NCI-H82 treated with DMSO at 0.1 percent for 48 hours (cell line): ENCODE measurements at regions not wholly inside any gene's neighbourhood (a gene's known extent, or its start where the extent isn't known, plus 50 kb on each side); places are given as distances from the start of the nearest gene placed in this dataset.
A peak's percentile ranks its signal among the peaks of the same experiment; 100 is the strongest.
"Not testable (repeated sequence)": the region's sequence is repeated elsewhere in the genome, so short reads cannot be mapped to it uniquely, and the experiment has no call there.

Experiments used
- DNase-seq: peaks from one replicate; lab custom pipeline; 2025; ENCODE audit not compliant: unreplicated experiment; lab: John Stamatoyannopoulos, UW

DNA sequence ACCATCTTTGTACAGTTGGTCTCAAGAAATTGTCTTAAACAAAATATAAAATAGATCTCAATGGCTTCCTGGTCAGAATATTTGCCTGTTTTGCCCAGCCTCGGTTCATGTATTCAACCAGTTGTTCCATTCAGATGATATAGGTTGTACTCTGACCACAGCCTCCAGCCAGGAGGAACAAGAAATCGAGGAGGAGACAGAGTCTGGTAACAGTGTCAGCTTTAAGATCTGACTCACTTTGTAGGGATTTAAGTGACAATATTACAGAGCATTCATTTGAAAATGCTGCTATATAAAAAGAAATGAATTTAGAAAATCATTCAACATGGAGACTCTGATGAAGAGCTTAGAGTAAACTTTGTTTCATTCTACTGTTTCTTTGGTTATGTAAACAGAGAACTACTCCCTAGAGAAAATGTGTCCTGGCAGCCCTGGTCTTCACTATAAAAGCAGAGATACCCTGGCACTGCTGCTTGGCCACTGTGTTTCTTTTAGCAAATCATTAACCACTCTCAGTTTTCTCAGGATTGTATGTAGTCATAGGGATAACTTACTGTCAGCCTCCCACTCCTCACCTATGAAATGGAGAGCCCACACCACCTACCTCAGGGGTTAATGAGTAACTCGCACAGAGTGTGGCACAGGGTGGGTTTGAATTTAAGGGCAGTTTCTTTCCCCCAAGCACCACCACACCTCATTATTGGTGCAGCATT, 53.5 kb downstream of the PAGE2 start:
- no peak for DNase-seq

DNA sequence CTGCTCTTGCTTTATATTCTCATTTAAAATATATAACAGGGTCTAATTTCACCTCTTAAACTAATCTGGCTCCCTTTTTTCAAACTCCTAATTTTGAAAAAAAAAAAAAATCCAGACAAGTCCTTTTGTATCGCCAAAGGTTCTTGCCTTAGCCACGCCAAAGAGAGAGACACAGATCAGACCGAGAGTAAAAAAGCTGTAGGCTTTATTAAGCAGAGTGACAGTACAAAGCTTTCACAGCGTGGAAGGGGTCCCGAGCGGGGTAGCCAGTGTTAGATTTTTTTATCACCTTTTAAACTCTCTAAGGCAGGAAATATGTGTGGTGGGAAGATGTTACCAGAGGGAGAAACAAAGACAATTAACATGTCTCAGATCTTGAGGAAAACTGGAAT, 54.1 kb downstream of the PAGE2 start:
- no peak for DNase-seq

DNA sequence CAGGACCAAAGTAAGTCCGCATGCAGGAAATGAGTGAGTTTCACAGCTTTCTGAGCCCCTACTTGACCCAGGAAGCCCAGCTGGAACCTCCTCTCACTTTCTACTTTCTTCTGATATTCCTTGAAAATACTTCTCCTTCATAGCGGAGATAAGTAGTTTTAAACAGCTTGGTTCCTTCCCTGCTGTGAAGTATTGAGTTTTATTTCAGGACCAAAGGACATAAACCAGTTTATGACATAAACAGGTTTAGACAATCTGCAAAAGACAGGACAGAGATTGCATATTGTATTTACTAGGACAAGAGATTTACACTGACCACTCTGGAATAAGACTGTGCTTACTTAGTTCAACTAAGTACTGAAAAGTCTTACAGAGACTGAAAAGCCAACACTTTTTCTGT, 54.8 kb downstream of the PAGE2 start:
- no peak for DNase-seq

DNA sequence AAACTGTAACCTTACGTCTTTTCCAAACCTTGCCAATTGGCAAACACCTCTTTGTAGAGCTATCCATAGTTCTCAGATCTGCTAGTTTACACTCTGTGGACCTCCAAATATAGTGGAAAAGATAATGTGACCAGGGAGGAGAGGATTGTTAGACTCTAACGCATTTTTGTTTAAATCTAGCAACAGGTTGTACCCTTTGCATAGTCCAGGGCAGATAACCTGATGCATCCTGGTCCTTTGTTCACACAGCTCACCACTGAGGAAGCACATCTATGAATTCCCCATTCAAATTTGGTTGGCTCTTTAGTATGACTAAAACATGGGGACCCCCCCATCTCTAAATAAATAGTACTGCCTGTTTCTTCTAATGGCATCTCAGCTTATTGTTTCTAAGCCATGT, 55.9 kb downstream of the PAGE2 start:
- no peak for DNase-seq

DNA sequence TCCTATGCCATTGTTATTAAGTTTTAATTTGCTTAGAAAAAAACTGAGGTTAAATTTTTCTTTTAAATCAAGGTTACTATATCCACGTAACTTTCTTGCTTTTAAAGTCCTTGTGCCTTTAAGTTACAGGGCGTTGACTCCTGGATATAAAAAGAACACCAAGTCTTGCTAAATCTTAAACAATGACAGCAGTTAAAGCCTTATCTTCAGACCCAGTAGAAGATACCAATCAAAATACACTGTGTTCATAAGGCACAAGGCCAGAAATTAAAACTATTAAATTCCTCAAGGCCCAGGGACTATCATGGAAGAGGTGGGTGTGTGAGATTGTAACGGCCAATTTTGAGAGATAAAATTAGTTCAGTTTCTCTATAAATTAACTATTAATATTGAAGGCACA, 60.4 kb downstream of the PAGE2 start:
- DNase-seq: no peak

DNA sequence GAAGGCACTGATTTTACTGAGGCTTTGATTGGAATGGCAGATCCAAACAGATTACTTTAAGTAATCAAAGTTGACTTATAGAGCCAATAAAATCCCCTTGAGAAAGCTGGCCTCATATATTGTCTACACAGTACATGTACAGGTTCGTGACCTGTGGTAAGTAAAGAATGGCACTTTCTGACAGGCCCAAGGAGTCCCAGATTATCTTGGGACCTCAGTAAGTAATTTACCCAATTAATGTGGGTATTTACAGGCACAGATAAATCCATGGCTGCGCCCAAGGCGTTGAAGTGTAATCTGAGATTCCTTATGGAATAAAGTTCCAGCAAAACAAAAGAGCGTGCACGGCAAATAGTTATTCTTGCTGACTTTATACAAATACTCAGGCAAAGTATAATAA, 62.4 kb downstream of the PAGE2 start:
- DNase-seq: peak; percentile 5

DNA sequence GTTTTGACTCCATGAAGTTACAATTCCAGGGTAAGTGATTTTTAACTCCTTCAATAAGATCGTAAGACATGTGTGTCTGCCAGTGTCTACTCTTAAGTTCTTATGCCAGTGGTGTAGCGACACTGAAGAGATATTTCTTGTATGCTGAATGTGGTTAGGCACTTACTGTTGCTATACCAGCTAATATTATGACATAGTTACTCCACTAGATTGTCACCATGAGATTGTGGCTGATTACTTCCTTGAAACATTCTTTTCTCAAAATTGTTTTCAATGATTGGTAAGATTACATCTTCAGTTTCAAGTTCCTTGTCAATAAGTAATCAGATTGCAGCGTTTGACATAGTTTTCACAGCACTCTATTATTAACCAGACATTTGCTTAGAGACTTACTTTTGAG, 60.6 kb upstream of the PAGE5 start:
- DNase-seq: no peak

DNA sequence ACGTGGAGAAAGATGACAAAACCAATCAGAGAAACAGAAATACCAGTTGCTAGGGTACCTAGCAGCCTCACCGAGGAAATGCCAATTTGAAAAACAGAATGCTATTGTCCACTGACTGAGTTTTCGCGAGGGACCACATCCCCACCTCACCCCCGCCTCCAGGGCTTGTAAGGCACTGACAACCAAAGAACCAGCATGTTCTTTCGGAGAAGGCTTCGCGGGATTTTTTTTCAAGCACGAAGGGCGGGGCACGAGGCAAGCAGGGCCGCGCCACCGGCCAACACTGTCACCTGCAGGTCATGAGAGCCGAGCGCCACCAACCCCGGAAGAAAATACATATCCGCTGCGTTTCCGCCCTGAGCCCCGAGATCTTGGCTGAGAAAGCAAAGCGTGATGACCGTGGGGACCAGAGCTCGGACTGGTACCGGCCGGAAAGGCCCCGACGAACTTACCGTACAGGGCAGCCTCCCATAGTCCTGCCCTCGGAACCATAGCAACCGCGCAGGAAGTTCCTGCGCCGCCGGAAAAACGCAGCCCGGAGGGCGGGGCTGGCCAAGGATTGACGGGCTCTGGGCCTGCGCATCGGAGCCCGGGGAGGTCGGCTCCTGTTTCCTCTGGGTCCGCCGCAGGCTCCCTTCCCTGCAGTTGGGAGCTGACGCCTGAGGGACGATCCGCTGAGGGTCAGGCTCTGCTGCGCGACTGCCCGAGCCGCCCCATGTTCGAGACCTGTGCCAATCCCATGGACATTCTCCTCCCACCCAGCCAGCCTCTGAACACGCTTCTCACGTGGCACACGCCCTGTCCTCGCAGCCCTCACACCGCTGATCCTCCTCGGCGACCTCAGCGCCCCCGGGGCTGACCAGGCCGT, 59.2 kb upstream of the PAGE5 start:
- DNase-seq: peak; percentile 76

DNA sequence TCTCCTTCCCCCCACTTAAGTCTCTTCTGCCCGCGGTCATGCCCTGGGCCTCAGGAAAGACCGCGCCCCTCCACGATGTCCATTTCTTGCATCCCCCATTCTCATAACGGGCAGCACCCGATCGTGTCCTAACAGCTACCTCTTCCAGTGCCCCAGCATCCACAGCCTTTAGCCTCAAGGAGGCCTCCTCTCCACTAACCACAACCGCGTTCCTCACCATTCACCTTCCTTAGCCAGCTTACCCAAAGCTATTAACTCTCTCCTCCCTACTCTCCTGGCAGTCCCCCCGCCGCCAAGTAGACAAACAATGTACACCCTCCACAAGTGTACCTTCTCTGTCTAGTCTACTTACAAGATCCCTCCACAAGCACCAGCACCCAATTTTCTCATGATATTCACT, 58.6 kb upstream of the PAGE5 start:
- no peak for DNase-seq

DNA sequence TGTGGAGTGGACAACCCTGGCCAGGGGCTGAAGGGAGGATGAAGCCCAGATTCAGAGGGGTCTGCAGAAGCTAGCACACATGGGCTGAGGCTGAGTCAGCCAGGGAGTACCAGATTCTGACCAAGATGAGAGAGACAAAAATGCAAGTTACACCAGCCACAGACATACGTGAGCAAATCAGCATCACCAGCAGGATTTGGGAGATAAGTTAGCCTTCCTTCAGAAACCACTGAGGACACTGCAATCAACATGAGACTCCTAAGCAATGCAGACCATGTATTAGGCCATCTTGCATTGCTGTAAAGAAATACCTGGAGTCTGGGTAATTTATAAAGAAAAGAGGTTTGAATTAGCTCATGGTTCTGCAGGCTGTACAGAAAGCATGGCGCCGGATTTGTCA, 57.0 kb upstream of the PAGE5 start:
- no peak for DNase-seq

DNA sequence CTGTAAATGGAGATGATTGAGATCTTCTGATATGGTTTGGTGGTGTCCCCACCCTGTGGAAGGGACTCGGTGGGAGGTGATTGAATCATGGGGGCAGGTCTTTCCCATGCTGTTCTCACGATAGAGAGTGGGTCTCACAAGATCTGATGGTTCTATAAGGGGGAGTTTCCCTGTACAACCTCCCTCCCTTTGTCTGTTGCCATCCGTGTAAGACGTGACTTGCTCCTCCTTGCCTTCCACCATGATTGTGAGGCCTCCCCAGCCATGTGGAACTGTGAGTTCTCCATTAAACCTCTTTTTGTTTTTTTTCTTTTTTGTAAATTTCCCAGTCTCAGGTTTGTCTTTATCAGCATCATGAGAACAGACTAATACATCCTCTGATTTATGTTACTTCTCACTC, 55.1 kb upstream of the PAGE5 start:
- not testable (repeated sequence) for DNase-seq

DNA sequence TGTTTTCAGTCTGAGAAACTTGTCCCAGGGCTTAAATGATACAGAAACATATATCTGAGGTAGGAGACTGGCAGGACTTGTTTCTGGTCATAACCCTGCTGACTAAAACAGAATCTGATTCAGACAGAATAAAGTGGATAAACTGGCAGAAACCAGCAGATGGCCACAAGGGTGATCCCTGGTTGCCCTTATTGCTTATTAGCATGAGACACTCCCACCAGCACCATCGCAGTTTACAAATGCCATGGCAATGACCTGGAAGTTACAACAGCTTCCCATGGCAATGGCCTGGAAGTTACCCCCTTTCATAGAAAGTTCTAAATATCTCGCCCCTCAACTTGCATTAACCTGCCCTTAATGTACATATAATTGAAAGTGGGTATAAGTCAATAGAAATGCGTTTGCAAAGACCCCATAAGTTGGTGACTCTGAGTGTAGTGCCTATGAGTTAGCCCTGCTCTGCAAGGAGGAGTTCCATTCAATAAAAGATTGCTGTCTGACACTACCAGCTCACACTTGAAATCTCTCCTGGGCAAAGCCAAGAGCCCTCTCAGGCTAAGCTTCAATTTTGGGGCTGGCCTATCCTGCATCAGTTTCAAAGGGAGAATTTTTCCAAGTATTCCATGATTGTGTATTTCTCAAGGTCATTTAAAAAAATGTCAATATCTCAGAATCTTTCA, 52.9 kb upstream of the PAGE5 start:
- DNase-seq: no peak

DNA sequence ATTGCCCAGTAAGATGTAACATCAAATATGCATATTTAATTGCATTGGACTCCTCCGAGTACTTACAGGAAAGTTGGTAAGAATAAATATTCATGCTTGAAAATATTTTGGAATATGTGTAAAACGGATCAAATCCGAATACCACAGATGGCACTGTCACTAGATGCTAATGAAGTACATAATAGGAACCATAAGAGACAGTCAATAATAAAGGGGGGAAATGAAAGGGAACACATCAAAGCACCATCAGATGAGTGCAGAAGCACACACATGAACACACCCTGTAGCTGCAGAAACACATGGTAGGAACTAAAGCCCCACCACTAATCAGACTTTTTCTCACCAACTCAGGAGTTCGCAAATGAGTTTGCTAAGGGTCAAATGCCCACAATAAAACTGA, 52.2 kb upstream of the PAGE5 start:
- DNase-seq: no peak

DNA sequence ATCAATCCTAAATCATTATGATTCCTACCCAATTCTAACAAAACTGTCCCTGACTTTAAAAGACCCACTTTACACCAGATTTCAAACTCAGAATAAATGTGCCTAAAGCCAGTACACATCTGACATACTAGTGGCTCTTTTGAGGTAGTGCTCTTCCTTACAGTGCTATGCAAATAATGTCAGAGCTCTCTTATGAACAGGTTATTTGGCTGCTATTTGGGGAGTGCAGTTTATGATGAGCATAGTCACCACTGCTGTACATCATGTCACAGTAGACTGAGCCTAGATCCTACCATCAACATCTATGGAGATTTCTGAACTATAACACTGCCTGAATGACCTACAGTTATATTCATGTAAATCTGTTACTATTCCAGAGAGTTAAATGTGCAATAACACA, 50.4 kb upstream of the PAGE5 start:
- no peak for DNase-seq
